CD4-positive, alpha-beta T cell (primary cell): ENCODE measurements at regions not wholly inside any gene's neighbourhood (a gene's known extent, or its start where the extent isn't known, plus 50 kb on each side); places are given as distances from the start of the nearest gene placed in this dataset.
"Not testable (repeated sequence)": the region's sequence is repeated elsewhere in the genome, so short reads cannot be mapped to it uniquely, and the experiment has no call there.

Experiments
- ATAC-seq: fragments of 200-7000 bp; cut with Tn5 transposase; one replicate; pipeline ENCODE4 v1.10.0; 2022; ENCODE audit warnings: mild to moderate bottlenecking; ENCODE audit not compliant: poor library complexity
- CTCF ChIA-PET: fragments of 350-600 bp; sonication (Branson Sonifier 250); formaldehyde crosslinking; loops from one replicate; lab custom pipeline; 2021; ENCODE audit warnings: antibody characterized with exemption, inconsistent platforms; lab: Charles Lee
- POLR2A ChIA-PET: fragments of 350-600 bp; sonication (Branson Sonifier 250); formaldehyde crosslinking; loops from one replicate; lab custom pipeline; 2021; ENCODE audit warnings: antibody characterized with exemption, inconsistent platforms; lab: Charles Lee
- DNase-seq, 14 experiments: peaks; one replicate each; pipeline ENCODE4 v3.0.0-alpha.2; 2013 to 2020; ENCODE audit warnings: mixed read lengths in 2 of 14
- H3K27ac ChIP-seq, 2 donors: one replicate each; pipeline versions ENCODE4 v1.5.1 to v1.7.0; 2013; ENCODE audit warnings: low read length in 2 of 2, low read depth in 1 of 2, mild to moderate bottlenecking in 1 of 2
- H3K27me3 ChIP-seq, 2 experiments: 1 replicate in 1 of 2; 2 replicates in 1 of 2; pipeline versions ENCODE4 v1.6.1 to v1.7.0; 2013; ENCODE audit warnings: low read length in 2 of 2, control low read depth in 1 of 2, mild to moderate bottlenecking in 1 of 2, moderate library complexity in 1 of 2; ENCODE audit not compliant: insufficient read depth in 2 of 2, control insufficient read depth in 1 of 2
- H3K36me3 ChIP-seq: one replicate; pipeline ENCODE4 v1.6.1; 2013; ENCODE audit warnings: low read length, control low read depth; ENCODE audit not compliant: insufficient read depth
- H3K4me1 ChIP-seq: one replicate; pipeline ENCODE4 v1.6.1; 2013; ENCODE audit warnings: low read length, control low read depth; ENCODE audit not compliant: insufficient read depth
- H3K4me3 ChIP-seq: one replicate; pipeline ENCODE4 v1.5.1; 2013; ENCODE audit warnings: mild to moderate bottlenecking, low read length, moderate library complexity
- H3K9me3 ChIP-seq, 2 experiments: 1 replicate in 1 of 2; 2 replicates in 1 of 2; pipeline versions ENCODE4 v1.6.1 to v1.7.0; 2013; ENCODE audit warnings: low read length in 2 of 2, mild to moderate bottlenecking in 2 of 2, control low read depth in 1 of 2, moderate library complexity in 1 of 2; ENCODE audit not compliant: control insufficient read depth in 1 of 2, insufficient read depth in 1 of 2
- H3K27ac Mint-ChIP-seq: one replicate; pipeline ENCODE4 v1.8.0; 2020; ENCODE audit warnings: mixed read lengths
- H3K27me3 Mint-ChIP-seq: one replicate; pipeline ENCODE4 v1.8.0; 2021; ENCODE audit warnings: mixed read lengths
- H3K36me3 Mint-ChIP-seq: one replicate; pipeline ENCODE4 v1.8.0; 2021; ENCODE audit warnings: low read depth, mixed read lengths
- H3K4me1 Mint-ChIP-seq: one replicate; pipeline ENCODE4 v1.8.0; 2021; ENCODE audit warnings: low read depth, mixed read lengths
- H3K4me3 Mint-ChIP-seq: one replicate; pipeline ENCODE4 v1.8.0; 2020; ENCODE audit warnings: mild to moderate bottlenecking, mixed read lengths
- H3K9me3 Mint-ChIP-seq: one replicate; pipeline ENCODE4 v1.8.0; 2020; ENCODE audit warnings: mixed read lengths
- CTCF ChIP-seq: fragments of 200-600 bp; IDR thresholded peaks from one replicate; pipeline ENCODE4 v1.8.0; 2022; ENCODE audit warnings: antibody characterized with exemption, mild to moderate bottlenecking
- intact Hi-C, 2 experiments: fragments of 100-400 bp; cut with DNase I in 1 of 2; cut with micrococcal nuclease in 1 of 2; formaldehyde crosslinking; loops; one replicate each; pipeline versions ENCODE4 v1.15.1 to v1.9.0; 2023 to 2025; cut with DNase I, micrococcal nuclease

GRCh38 chr10:64881257-64881656 lies 1360.1 kb downstream of the REEP3 start:
- no peak overlapping the region for H3K4me3 Mint-ChIP-seq
- no peak overlapping the region for H3K4me3 ChIP-seq
- no peak overlapping the region for H3K27ac ChIP-seq
- no peaks in the 10 kb centered on the region for H3K9me3 ChIP-seq
- DNase-seq = no peak
- H3K36me3 ChIP-seq = no peaks in the 10 kb centered on the region
- H3K27ac Mint-ChIP-seq = no peak overlapping the region
- ATAC-seq = no peak
- H3K9me3 Mint-ChIP-seq = peaks cover 8% of the 10 kb centered on the region
- intact Hi-C loops = no loop called here
- no peak for TF ChIP-seq CTCF
- no peaks in the 10 kb centered on the region for H3K27me3 ChIP-seq
- H3K4me1 Mint-ChIP-seq = no peaks in the 10 kb centered on the region
- H3K36me3 Mint-ChIP-seq = no peaks in the 10 kb centered on the region
- H3K27me3 Mint-ChIP-seq = no peaks in the 10 kb centered on the region
- no peaks in the 10 kb centered on the region for H3K4me1 ChIP-seq
- ChIA-PET CTCF (no interaction called here), POLR2A (no interaction called here)

- ChIA-PET CTCF (interaction anchor here (1.3 kb wide), 1 partner anchor 9 kb away, joined by 3 read pairs; no protein-coding TSS in a partner anchor), POLR2A (no interaction called here)
- H3K27me3 Mint-ChIP-seq = no peaks in the 10 kb centered on the region
- ATAC-seq = no peak
- no peaks in the 10 kb centered on the region for H3K4me1 Mint-ChIP-seq
- H3K27ac Mint-ChIP-seq = no peak overlapping the region
- no peak overlapping the region for H3K4me3 ChIP-seq
- peaks cover 0 to 8% of the 10 kb centered on the region in 2 experiments for H3K9me3 ChIP-seq
- H3K36me3 ChIP-seq = no peaks in the 10 kb centered on the region
- H3K36me3 Mint-ChIP-seq = no peaks in the 10 kb centered on the region
- TF ChIP-seq CTCF = no peak
- intact Hi-C loops = no loop called here
- peaks cover 10% of the 10 kb centered on the region for H3K9me3 Mint-ChIP-seq
- H3K4me1 ChIP-seq = no peaks in the 10 kb centered on the region
- no peak overlapping the region for H3K27ac ChIP-seq
- H3K27me3 ChIP-seq = no peaks in the 10 kb centered on the region
- no peak for DNase-seq
- no peak overlapping the region for H3K4me3 Mint-ChIP-seq
These were observed 1375.4 kb downstream of the REEP3 start for GRCh38 chr10:64896582-64896981.

- H3K27me3 ChIP-seq, DNase-seq, H3K36me3 Mint-ChIP-seq, POLR2A ChIA-PET, intact Hi-C loops, H3K27me3 Mint-ChIP-seq, H3K9me3 ChIP-seq, H3K9me3 Mint-ChIP-seq, ATAC-seq, H3K4me3 ChIP-seq, H3K4me1 ChIP-seq, H3K27ac ChIP-seq, CTCF ChIA-PET, H3K4me3 Mint-ChIP-seq, H3K4me1 Mint-ChIP-seq, H3K36me3 ChIP-seq, H3K27ac Mint-ChIP-seq: not testable (repeated sequence)
These were observed 1385.1 kb downstream of the REEP3 start for GRCh38 chr10:64906311-64906710.

- H3K27ac Mint-ChIP-seq, H3K4me1 ChIP-seq, intact Hi-C loops, H3K27me3 ChIP-seq, H3K9me3 ChIP-seq, CTCF ChIA-PET, H3K4me3 Mint-ChIP-seq, H3K4me1 Mint-ChIP-seq, H3K27me3 Mint-ChIP-seq, H3K36me3 Mint-ChIP-seq, DNase-seq, POLR2A ChIA-PET, H3K36me3 ChIP-seq, H3K4me3 ChIP-seq, H3K9me3 Mint-ChIP-seq, ATAC-seq, H3K27ac ChIP-seq: not testable (repeated sequence)
These were observed 1403.1 kb downstream of the REEP3 start for GRCh38 chr10:64924306-64924705.
